ENCODE measurements at regions not wholly inside any gene's neighbourhood (a gene's known extent, or its start where the extent isn't known, plus 50 kb on each side); places are given as distances from the start of the nearest gene placed in this dataset.

DNA sequence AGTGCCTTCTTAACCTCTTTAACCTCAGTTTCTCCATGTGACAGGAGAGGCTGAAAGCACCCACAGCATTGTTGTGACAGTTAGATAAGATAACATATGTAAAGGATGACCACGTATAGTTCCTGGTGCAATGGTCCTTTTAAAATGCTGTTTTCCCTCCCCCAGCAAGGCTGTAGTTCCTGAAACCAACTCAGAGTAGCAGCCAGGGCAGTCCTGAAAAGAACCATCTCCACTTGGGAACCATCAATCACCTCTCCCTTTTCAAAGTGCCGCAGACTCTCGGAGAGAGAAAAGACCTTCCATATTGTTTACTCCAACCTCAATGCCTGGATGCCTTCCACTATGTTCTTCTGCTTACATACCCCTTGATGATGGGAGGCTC is 158.8 kb downstream of the DDX1 start:
- no peak overlapping the region for H3K27ac Mint-ChIP-seq
- peaks cover 17% of the 10 kb centered on the region for H3K4me1 Mint-ChIP-seq

More for the DNA sequence above, 158.8 kb downstream of the DDX1 start:
- Histone ChIP-seq H2AFZ (no peak overlapping the region), H3K4me2 (no peak overlapping the region), H3K27me3 (ENCODE audit: insufficient read depth) (no peaks in the 10 kb centered on the region), H3K9me2 (ENCODE audit: insufficient read depth) (no peaks in the 10 kb centered on the region), H3K4me1 (ENCODE audit: insufficient read depth) (peaks cover 15% of the 10 kb centered on the region), H3K4me3 (no peak overlapping the region), H3K27ac (ENCODE audit: low read depth) (no peak overlapping the region), H3F3A (replicated peaks; ENCODE audit: low read depth) (no peaks in the 10 kb centered on the region), H3K36me3 (ENCODE audit: insufficient read depth) (no peaks in the 10 kb centered on the region), H3K79me2 (replicated peaks; ENCODE audit: insufficient read depth) (no peaks in the 10 kb centered on the region), H4K20me1 (replicated peaks; ENCODE audit: insufficient read depth) (no peaks in the 10 kb centered on the region)
- Mint-ChIP-seq H3K9me3 (peaks cover 3% of the 10 kb centered on the region; the same call in 2 of the 3 replicates), H3K36me3 (ENCODE audit: low read depth) (0 out of 3 replicates have a peak, but pooled peaks cover 2% of the 10 kb centered on the region), H3K4me3 (no peak overlapping the region), H3K27me3 (ENCODE audit: insufficient read depth, low read depth, poor library complexity) (peaks cover 7% of the 10 kb centered on the region)
- no peak for ATAC-seq
- TF ChIP-seq ZNF114 (CRISPR knock-in tag; IDR thresholded peaks at IDR 0.05) (no peak), EZH2phosphoT487 (IDR thresholded peaks at IDR 0.05; ENCODE audit: unreplicated experiment) (no peak), STAT1 (IDR thresholded peaks at IDR 0.05; ENCODE audit: unreplicated experiment) (no peak), CREB1 (CRISPR knock-in tag; IDR thresholded peaks at IDR 0.05; ENCODE audit: low read depth) (no peak), NANOG (IDR thresholded peaks at IDR 0.05; ENCODE audit: borderline replicate concordance) (no peak), JUNB (IDR thresholded peaks at IDR 0.05; ENCODE audit: unreplicated experiment) (no peak), ZNF331 (CRISPR knock-in tag; IDR thresholded peaks at IDR 0.05; ENCODE audit: low read depth) (no peak), EZH2 (IDR thresholded peaks at IDR 0.05; ENCODE audit: low read depth, unreplicated experiment) (no peak), POLR2AphosphoS5 (IDR thresholded peaks at IDR 0.05; ENCODE audit: low read depth) (no peak)
- TF ChIP-seq, protein P1, sequence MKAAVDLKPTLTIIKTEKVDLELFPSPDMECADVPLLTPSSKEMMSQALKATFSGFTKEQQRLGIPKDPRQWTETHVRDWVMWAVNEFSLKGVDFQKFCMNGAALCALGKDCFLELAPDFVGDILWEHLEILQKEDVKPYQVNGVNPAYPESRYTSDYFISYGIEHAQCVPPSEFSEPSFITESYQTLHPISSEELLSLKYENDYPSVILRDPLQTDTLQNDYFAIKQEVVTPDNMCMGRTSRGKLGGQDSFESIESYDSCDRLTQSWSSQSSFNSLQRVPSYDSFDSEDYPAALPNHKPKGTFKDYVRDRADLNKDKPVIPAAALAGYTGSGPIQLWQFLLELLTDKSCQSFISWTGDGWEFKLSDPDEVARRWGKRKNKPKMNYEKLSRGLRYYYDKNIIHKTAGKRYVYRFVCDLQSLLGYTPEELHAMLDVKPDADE (IDR thresholded peaks at IDR 0.05) = no peak
- TF ChIP-seq, protein P2, sequence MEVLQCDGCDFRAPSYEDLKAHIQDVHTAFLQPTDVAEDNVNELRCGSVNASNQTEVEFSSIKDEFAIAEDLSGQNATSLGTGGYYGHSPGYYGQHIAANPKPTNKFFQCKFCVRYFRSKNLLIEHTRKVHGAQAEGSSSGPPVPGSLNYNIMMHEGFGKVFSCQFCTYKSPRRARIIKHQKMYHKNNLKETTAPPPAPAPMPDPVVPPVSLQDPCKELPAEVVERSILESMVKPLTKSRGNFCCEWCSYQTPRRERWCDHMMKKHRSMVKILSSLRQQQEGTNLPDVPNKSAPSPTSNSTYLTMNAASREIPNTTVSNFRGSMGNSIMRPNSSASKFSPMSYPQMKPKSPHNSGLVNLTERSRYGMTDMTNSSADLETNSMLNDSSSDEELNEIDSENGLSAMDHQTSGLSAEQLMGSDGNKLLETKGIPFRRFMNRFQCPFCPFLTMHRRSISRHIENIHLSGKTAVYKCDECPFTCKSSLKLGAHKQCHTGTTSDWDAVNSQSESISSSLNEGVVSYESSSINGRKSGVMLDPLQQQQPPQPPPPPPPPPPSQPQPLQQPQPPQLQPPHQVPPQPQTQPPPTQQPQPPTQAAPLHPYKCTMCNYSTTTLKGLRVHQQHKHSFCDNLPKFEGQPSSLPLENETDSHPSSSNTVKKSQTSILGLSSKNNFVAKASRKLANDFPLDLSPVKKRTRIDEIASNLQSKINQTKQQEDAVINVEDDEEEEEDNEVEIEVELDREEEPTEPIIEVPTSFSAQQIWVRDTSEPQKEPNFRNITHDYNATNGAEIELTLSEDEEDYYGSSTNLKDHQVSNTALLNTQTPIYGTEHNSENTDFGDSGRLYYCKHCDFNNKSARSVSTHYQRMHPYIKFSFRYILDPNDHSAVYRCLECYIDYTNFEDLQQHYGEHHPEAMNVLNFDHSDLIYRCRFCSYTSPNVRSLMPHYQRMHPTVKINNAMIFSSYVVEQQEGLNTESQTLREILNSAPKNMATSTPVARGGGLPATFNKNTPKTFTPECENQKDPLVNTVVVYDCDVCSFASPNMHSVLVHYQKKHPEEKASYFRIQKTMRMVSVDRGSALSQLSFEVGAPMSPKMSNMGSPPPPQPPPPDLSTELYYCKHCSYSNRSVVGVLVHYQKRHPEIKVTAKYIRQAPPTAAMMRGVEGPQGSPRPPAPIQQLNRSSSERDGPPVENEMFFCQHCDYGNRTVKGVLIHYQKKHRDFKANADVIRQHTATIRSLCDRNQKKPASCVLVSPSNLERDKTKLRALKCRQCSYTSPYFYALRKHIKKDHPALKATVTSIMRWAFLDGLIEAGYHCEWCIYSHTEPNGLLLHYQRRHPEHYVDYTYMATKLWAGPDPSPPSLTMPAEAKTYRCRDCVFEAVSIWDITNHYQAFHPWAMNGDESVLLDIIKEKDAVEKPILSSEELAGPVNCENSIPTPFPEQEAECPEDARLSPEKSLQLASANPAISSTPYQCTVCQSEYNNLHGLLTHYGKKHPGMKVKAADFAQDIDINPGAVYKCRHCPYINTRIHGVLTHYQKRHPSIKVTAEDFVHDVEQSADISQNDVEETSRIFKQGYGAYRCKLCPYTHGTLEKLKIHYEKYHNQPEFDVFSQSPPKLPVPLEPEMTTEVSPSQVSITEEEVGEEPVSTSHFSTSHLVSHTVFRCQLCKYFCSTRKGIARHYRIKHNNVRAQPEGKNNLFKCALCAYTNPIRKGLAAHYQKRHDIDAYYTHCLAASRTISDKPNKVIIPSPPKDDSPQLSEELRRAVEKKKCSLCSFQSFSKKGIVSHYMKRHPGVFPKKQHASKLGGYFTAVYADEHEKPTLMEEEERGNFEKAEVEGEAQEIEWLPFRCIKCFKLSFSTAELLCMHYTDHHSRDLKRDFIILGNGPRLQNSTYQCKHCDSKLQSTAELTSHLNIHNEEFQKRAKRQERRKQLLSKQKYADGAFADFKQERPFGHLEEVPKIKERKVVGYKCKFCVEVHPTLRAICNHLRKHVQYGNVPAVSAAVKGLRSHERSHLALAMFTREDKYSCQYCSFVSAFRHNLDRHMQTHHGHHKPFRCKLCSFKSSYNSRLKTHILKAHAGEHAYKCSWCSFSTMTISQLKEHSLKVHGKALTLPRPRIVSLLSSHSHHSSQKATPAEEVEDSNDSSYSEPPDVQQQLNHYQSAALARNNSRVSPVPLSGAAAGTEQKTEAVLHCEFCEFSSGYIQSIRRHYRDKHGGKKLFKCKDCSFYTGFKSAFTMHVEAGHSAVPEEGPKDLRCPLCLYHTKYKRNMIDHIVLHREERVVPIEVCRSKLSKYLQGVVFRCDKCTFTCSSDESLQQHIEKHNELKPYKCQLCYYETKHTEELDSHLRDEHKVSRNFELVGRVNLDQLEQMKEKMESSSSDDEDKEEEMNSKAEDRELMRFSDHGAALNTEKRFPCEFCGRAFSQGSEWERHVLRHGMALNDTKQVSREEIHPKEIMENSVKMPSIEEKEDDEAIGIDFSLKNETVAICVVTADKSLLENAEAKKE (CRISPR knock-in tag; IDR thresholded peaks at IDR 0.05) = no peak
- TF ChIP-seq, protein P3, sequence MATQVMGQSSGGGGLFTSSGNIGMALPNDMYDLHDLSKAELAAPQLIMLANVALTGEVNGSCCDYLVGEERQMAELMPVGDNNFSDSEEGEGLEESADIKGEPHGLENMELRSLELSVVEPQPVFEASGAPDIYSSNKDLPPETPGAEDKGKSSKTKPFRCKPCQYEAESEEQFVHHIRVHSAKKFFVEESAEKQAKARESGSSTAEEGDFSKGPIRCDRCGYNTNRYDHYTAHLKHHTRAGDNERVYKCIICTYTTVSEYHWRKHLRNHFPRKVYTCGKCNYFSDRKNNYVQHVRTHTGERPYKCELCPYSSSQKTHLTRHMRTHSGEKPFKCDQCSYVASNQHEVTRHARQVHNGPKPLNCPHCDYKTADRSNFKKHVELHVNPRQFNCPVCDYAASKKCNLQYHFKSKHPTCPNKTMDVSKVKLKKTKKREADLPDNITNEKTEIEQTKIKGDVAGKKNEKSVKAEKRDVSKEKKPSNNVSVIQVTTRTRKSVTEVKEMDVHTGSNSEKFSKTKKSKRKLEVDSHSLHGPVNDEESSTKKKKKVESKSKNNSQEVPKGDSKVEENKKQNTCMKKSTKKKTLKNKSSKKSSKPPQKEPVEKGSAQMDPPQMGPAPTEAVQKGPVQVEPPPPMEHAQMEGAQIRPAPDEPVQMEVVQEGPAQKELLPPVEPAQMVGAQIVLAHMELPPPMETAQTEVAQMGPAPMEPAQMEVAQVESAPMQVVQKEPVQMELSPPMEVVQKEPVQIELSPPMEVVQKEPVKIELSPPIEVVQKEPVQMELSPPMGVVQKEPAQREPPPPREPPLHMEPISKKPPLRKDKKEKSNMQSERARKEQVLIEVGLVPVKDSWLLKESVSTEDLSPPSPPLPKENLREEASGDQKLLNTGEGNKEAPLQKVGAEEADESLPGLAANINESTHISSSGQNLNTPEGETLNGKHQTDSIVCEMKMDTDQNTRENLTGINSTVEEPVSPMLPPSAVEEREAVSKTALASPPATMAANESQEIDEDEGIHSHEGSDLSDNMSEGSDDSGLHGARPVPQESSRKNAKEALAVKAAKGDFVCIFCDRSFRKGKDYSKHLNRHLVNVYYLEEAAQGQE (IDR thresholded peaks at IDR 0.05; ENCODE audit: unreplicated experiment) = no peak
- no peak for DNase-seq (ENCODE audit: low spot score)

Measured in GM23338 (cell line).